HT-29 (cell line): ENCODE measurements at regions not wholly inside any gene's neighbourhood (a gene's known extent, or its start where the extent isn't known, plus 50 kb on each side); places are given as distances from the start of the nearest gene placed in this dataset.
"Not testable (repeated sequence)": the region's sequence is repeated elsewhere in the genome, so short reads cannot be mapped to it uniquely, and the experiment has no call there.

Experiments used
- DNase-seq: peaks from one replicate; pipeline ENCODE4 v3.0.0-alpha.2; 2015; ENCODE audit warnings: low spot score

GRCh38 chr7:148472406-148472805 lies 118.2 kb upstream of the C7orf33 start:
- DNase-seq: no peak

GRCh38 chr7:148473703-148474480 lies 116.7 kb upstream of the C7orf33 start:
- DNase-seq: no peak

GRCh38 chr7:148474481-148475025 lies 116.0 kb upstream of the C7orf33 start:
- DNase-seq: no peak

- no peak for DNase-seq
These were observed 112.0 kb upstream of the C7orf33 start for GRCh38 chr7:148478551-148478950.

GRCh38 chr7:148480479-148481146 lies 110.0 kb upstream of the C7orf33 start:
- DNase-seq: no peak

- DNase-seq: no peak
These were observed 109.4 kb upstream of the C7orf33 start for GRCh38 chr7:148481147-148481526.

- DNase-seq: no peak
These were observed 108.5 kb upstream of the C7orf33 start for GRCh38 chr7:148481971-148482626.

- DNase-seq: no peak
These were observed 106.9 kb upstream of the C7orf33 start for GRCh38 chr7:148483515-148484308.

- no peak for DNase-seq
These were observed 106.1 kb upstream of the C7orf33 start for GRCh38 chr7:148484486-148484885.

- DNase-seq: peak; percentile 16
These were observed 104.9 kb upstream of the C7orf33 start for GRCh38 chr7:148485618-148486017.

- DNase-seq: no peak
These were observed 103.6 kb upstream of the C7orf33 start for GRCh38 chr7:148486937-148487336.

GRCh38 chr7:148487912-148488311 lies 102.7 kb upstream of the C7orf33 start:
- no peak for DNase-seq

- DNase-seq: no peak
These were observed 100.9 kb upstream of the C7orf33 start for GRCh38 chr7:148489678-148490077.

GRCh38 chr7:148492157-148492860 lies 98.3 kb upstream of the C7orf33 start:
- DNase-seq: no peak

- no peak for DNase-seq
These were observed 95.0 kb upstream of the C7orf33 start for GRCh38 chr7:148495605-148496004.

- DNase-seq: no peak
These were observed 89.6 kb upstream of the C7orf33 start for GRCh38 chr7:148500978-148501377.

GRCh38 chr7:148503900-148504487 lies 86.6 kb upstream of the C7orf33 start:
- DNase-seq: peak; percentile 68

GRCh38 chr7:148505645-148506375 lies 84.8 kb upstream of the C7orf33 start:
- no peak for DNase-seq

GRCh38 chr7:148507064-148507573 lies 83.4 kb upstream of the C7orf33 start:
- DNase-seq: not testable (repeated sequence)

GRCh38 chr7:148507787-148508186 lies 82.8 kb upstream of the C7orf33 start:
- no peak for DNase-seq
